ENCODE measurements at regions not wholly inside any gene's neighbourhood (a gene's known extent, or its start where the extent isn't known, plus 50 kb on each side); places are given as distances from the start of the nearest gene placed in this dataset.

GRCh38 chr3:159817571-159817970 lies 171.1 kb upstream of the IL12A start:
- Histone ChIP-seq H3K36me3 (ENCODE audit: insufficient read depth) (no peaks in the 10 kb centered on the region), H2AFZ (ENCODE audit: low read depth) (no peak overlapping the region), H3K4me2 (no peak overlapping the region), H4K20me1 (ENCODE audit: insufficient read depth) (no peaks in the 10 kb centered on the region), H3K4me3 (IDR thresholded peaks at IDR 0.05; ENCODE audit: insufficient read depth, low read depth, low read length) (no peak overlapping the region), H3K27ac (no peak overlapping the region), H3K9ac (no peak overlapping the region), H3K79me2 (ENCODE audit: insufficient read depth, low read depth) (no peaks in the 10 kb centered on the region), H3K27me3 (ENCODE audit: insufficient read depth, low read depth) (no peaks in the 10 kb centered on the region), H3K4me1 (ENCODE audit: low read depth, poor library complexity, severe bottlenecking) (no peaks in the 10 kb centered on the region)
- no peak for TF ChIP-seq CTCF (conservative IDR thresholded peaks at IDR 0.05; ENCODE audit: low read depth, low read length)

GRCh38 chr3:159818399-159818798 lies 170.2 kb upstream of the IL12A start:
- no peak for TF ChIP-seq CTCF (conservative IDR thresholded peaks at IDR 0.05; ENCODE audit: low read depth, low read length)
- Histone ChIP-seq H3K79me2 (ENCODE audit: insufficient read depth, low read depth) (no peaks in the 10 kb centered on the region), H3K36me3 (ENCODE audit: insufficient read depth) (no peaks in the 10 kb centered on the region), H4K20me1 (ENCODE audit: insufficient read depth) (no peaks in the 10 kb centered on the region), H3K27ac (no peak overlapping the region), H3K9ac (no peak overlapping the region), H3K4me3 (IDR thresholded peaks at IDR 0.05; ENCODE audit: insufficient read depth, low read depth, low read length) (no peak overlapping the region), H3K27me3 (ENCODE audit: insufficient read depth, low read depth) (no peaks in the 10 kb centered on the region), H3K4me1 (ENCODE audit: low read depth, poor library complexity, severe bottlenecking) (no peaks in the 10 kb centered on the region), H2AFZ (ENCODE audit: low read depth) (no peak overlapping the region), H3K4me2 (no peak overlapping the region)

GRCh38 chr3:159818997-159819500 lies 169.6 kb upstream of the IL12A start:
- no peaks in the 10 kb centered on the region for H3K27me3 ChIP-seq (ENCODE audit: insufficient read depth, low read depth)
- no peaks in the 10 kb centered on the region for H3K79me2 ChIP-seq (ENCODE audit: insufficient read depth, low read depth)
- no peaks in the 10 kb centered on the region for H4K20me1 ChIP-seq (ENCODE audit: insufficient read depth)
- TF ChIP-seq CTCF (conservative IDR thresholded peaks at IDR 0.05; ENCODE audit: low read depth, low read length) = no peak
- no peak overlapping the region for H3K4me3 ChIP-seq (IDR thresholded peaks at IDR 0.05; ENCODE audit: insufficient read depth, low read depth, low read length)
- H2AFZ ChIP-seq (ENCODE audit: low read depth) = no peak overlapping the region
- no peak overlapping the region for H3K9ac ChIP-seq
- no peak overlapping the region for H3K4me2 ChIP-seq
- H3K27ac ChIP-seq = no peak overlapping the region
- no peaks in the 10 kb centered on the region for H3K4me1 ChIP-seq (ENCODE audit: low read depth, poor library complexity, severe bottlenecking)
- H3K36me3 ChIP-seq (ENCODE audit: insufficient read depth) = no peaks in the 10 kb centered on the region

DNA sequence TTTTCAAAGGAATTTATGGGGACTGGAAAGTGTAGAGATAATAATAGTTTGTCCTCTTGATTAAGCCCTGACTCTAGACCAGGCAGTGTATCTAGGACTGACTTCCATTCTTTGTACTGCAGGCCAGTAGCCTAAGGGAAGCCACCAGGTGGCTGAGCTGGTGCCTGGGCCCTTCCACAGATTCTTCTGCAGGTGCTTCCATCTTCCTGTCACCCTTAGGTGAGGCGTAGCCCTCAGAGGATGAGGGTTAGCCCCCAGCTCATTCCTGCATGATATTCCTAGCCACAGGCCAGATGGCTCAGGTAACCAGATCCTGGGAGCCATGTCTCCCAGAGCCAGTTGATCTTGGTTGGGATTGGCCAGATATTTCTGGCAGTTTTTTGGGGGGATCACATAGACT lies 169.0 kb upstream of the IL12A start:
- Histone ChIP-seq H3K27ac (no peak overlapping the region), H2AFZ (ENCODE audit: low read depth) (no peak overlapping the region), H3K4me3 (IDR thresholded peaks at IDR 0.05; ENCODE audit: insufficient read depth, low read depth, low read length) (no peak overlapping the region), H3K36me3 (ENCODE audit: insufficient read depth) (no peaks in the 10 kb centered on the region), H4K20me1 (ENCODE audit: insufficient read depth) (no peaks in the 10 kb centered on the region), H3K4me1 (ENCODE audit: low read depth, poor library complexity, severe bottlenecking) (no peaks in the 10 kb centered on the region), H3K27me3 (ENCODE audit: insufficient read depth, low read depth) (no peaks in the 10 kb centered on the region), H3K9ac (no peak overlapping the region), H3K79me2 (ENCODE audit: insufficient read depth, low read depth) (no peaks in the 10 kb centered on the region), H3K4me2 (no peak overlapping the region)
- no peak for TF ChIP-seq CTCF (conservative IDR thresholded peaks at IDR 0.05; ENCODE audit: low read depth, low read length)

All from KMS-11 (cell line).